Endothelial cell of umbilical vein (primary cell): ENCODE measurements at regions not wholly inside any gene's neighbourhood (a gene's known extent, or its start where the extent isn't known, plus 50 kb on each side); places are given as distances from the start of the nearest gene placed in this dataset.

Source experiments
- BruUV-seq: library from RNA; stranded (reverse); fragments of 400-500 nt; replicated peaks from 2 replicates; lab custom pipeline; 2021; lab: Mats Ljungman, UMichigan
- CTCF ChIA-PET: fragments of 300-600, 350-600 bp; sonication (Branson Sonifier 250); formaldehyde crosslinking; loops from one replicate; lab custom pipeline; 2021; ENCODE audit warnings: antibody characterized with exemption, inconsistent platforms; lab: Charles Lee
- POLR2A ChIA-PET: fragments of 300-600, 350-600 bp; sonication (Branson Sonifier 250); formaldehyde crosslinking; loops from one replicate; lab custom pipeline; 2021; ENCODE audit warnings: antibody characterized with exemption, inconsistent platforms; lab: Charles Lee
- DNase-seq: peaks from one replicate; pipeline ENCODE4 v3.0.0-alpha.2; 2011; ENCODE audit warnings: low read depth, low spot score
- FAIRE-seq: peaks from 2 replicates; lab custom pipeline; 2011; peaks lifted over from hg19 to GRCh38; lab: Jason Lieb, UNC
- H2AFZ ChIP-seq: 2 replicates; pipeline ENCODE4 v1.6.0; 2012; ENCODE audit warnings: low read depth, low read length, control low read depth, inconsistent platforms
- H3K27ac ChIP-seq: 2 replicates; pipeline ENCODE4 v1.5.1; 2011; ENCODE audit warnings: low read depth, mild to moderate bottlenecking, control low read depth, low read length, moderate library complexity; ENCODE audit not compliant: insufficient read depth
- H3K27me3 ChIP-seq, 2 experiments: 2 replicates each; pipeline versions ENCODE4 v1.6.0 to v1.6.1; 2011; ENCODE audit warnings: low read length in 2 of 2, mixed read lengths in 1 of 2; ENCODE audit not compliant: control insufficient read depth in 2 of 2, insufficient read depth in 2 of 2
- H3K36me3 ChIP-seq, 2 experiments: 2 replicates in 1 of 2; 3 replicates in 1 of 2; pipeline ENCODE4 v1.5.1; 2011; ENCODE audit warnings: low read length in 2 of 2, mild to moderate bottlenecking in 1 of 2, moderate library complexity in 1 of 2; ENCODE audit not compliant: control insufficient read depth in 2 of 2, insufficient read depth in 2 of 2; ENCODE audit errors: extremely low read depth in 1 of 2
- H3K4me1 ChIP-seq: 3 replicates; pipeline ENCODE4 v1.5.1; 2011; ENCODE audit warnings: mild to moderate bottlenecking, low read length; ENCODE audit not compliant: control insufficient read depth, insufficient read depth; ENCODE audit errors: extremely low read depth
- H3K4me2 ChIP-seq: 2 replicates; pipeline ENCODE4 v1.6.1; 2011; ENCODE audit warnings: low read length, control low read depth, mixed read lengths; ENCODE audit not compliant: insufficient read depth
- H3K4me3 ChIP-seq, 3 experiments: fragments of 200-600 bp in 1 of 3; sonication (generic), shearing (Covaris generic) in 1 of 3; replicated peaks in 1 of 3; 2 replicates each; pipeline ENCODE4 v1.5.1; 2011 to 2016; ENCODE audit warnings: control low read depth in 3 of 3, low read length in 3 of 3, mild to moderate bottlenecking in 2 of 3, inconsistent platforms in 1 of 3, low read depth in 1 of 3, moderate library complexity in 1 of 3; ENCODE audit not compliant: insufficient read depth in 1 of 3
- H3K79me2 ChIP-seq: 2 replicates; pipeline ENCODE4 v1.6.0; 2012; ENCODE audit warnings: low read length, inconsistent platforms; ENCODE audit not compliant: control insufficient read depth, insufficient read depth
- H3K9ac ChIP-seq: replicated peaks from 2 replicates; pipeline ENCODE3; 2011; ENCODE audit warnings: low read length, control low read depth; ENCODE audit not compliant: insufficient read depth; ENCODE audit errors: extremely low read depth
- H3K9me1 ChIP-seq: replicated peaks from 3 replicates; pipeline ENCODE4 v1.6.0; 2011; ENCODE audit warnings: mild to moderate bottlenecking, low read length; ENCODE audit not compliant: control insufficient read depth, insufficient read depth; ENCODE audit errors: extremely low read depth
- H3K9me3 ChIP-seq: replicated peaks from 2 replicates; pipeline ENCODE4 v1.5.1; 2012; ENCODE audit warnings: low read length, inconsistent platforms; ENCODE audit not compliant: control insufficient read depth, insufficient read depth
- H4K20me1 ChIP-seq: replicated peaks from 2 replicates; pipeline ENCODE3; 2011; ENCODE audit warnings: mild to moderate bottlenecking, low read length; ENCODE audit not compliant: control insufficient read depth, insufficient read depth; ENCODE audit errors: extremely low read depth
- CTCF ChIP-seq, 2 donors: IDR thresholded peaks; 1 replicate in 1 of 2; 2 replicates in 1 of 2; pipeline ENCODE4 v1.5.1; 2011; ENCODE audit warnings: low read length in 2 of 2, mild to moderate bottlenecking in 2 of 2, moderate library complexity in 2 of 2, control low read depth in 1 of 2, inconsistent platforms in 1 of 2, low read depth in 1 of 2; ENCODE audit not compliant: insufficient read depth in 1 of 2; ENCODE audit errors: extremely low read depth in 1 of 2
- EZH2 ChIP-seq: IDR thresholded peaks from 2 replicates; pipeline ENCODE4 v1.6.1; 2012; ENCODE audit warnings: borderline replicate concordance, low read depth, mild to moderate bottlenecking, moderate library complexity, low read length, inconsistent platforms; ENCODE audit not compliant: severe bottlenecking
- FOS ChIP-seq: IDR thresholded peaks from 2 replicates; pipeline ENCODE4 v1.6.1; 2011; ENCODE audit warnings: mild to moderate bottlenecking, low read length, moderate library complexity, borderline replicate concordance; ENCODE audit not compliant: insufficient read depth
- GATA2 ChIP-seq: IDR thresholded peaks from 2 replicates; pipeline ENCODE4 v1.7.0; 2011; ENCODE audit warnings: low read depth, mild to moderate bottlenecking, moderate library complexity, mixed read lengths, low read length; ENCODE audit not compliant: insufficient read length, insufficient read depth
- JUN ChIP-seq: IDR thresholded peaks from 2 replicates; pipeline ENCODE4 v1.6.1; 2011; ENCODE audit warnings: borderline replicate concordance, low read depth; ENCODE audit not compliant: insufficient read length, insufficient read depth
- MAX ChIP-seq: IDR thresholded peaks from 2 replicates; pipeline ENCODE4 v1.6.1; 2011; ENCODE audit not compliant: insufficient read depth, insufficient read length
- MYC ChIP-seq: IDR thresholded peaks from one replicate; pipeline ENCODE4 v1.6.1; 2011; ENCODE audit warnings: mild to moderate bottlenecking, low read depth, low read length
- POLR2A ChIP-seq: IDR thresholded peaks from 2 replicates; pipeline ENCODE4 v1.6.1; 2012; ENCODE audit warnings: low read depth, mild to moderate bottlenecking, control low read depth, low read length
- POLR2AphosphoS5 ChIP-seq: IDR thresholded peaks from 2 replicates; pipeline ENCODE4 v1.6.1; 2012; ENCODE audit warnings: low read depth, mild to moderate bottlenecking, control low read depth, low read length, moderate library complexity; ENCODE audit not compliant: insufficient read depth
- dilution Hi-C: fragments of 300-500 bp; cut with MboI; formaldehyde crosslinking; loops from one replicate; pipeline ENCODE4 v1.15.0; 2019; ENCODE audit warnings: low sequenced_read_pairs; ENCODE audit not compliant: extremely low pct_ligation_motif_present
- intact Hi-C: fragments of 100-400 bp; cut with micrococcal nuclease; formaldehyde crosslinking; loops from one replicate; pipeline ENCODE4 v1.10.0; 2022

GRCh38 chr13:26949701-26950502 is 189.3 kb upstream of the GPR12 start:
- Histone ChIP-seq H3K9me1 (no peaks in the 10 kb centered on the region), H3K79me2 (no peaks in the 10 kb centered on the region), H4K20me1 (no peaks in the 10 kb centered on the region), H3K9ac (no peak overlapping the region), H3K4me2 (no peak overlapping the region), H3K36me3 (no peaks in the 10 kb centered on the region), H3K27ac (no peak overlapping the region), H3K4me1 (no peaks in the 10 kb centered on the region), H3K4me3 (no peak overlapping the region), H3K27me3 (peaks cover 5 to 8% of the 10 kb centered on the region in 2 experiments), H3K9me3 (no peaks in the 10 kb centered on the region), H2AFZ (no peak overlapping the region)
- BruUV-seq = no TSS peak
- ChIA-PET CTCF (interaction anchor here (1.1 to 1.6 kb wide), 3 partner anchors 20 to 409 kb away, joined by 3 to 6 read pairs (median 3); no protein-coding TSS in a partner anchor), POLR2A (no interaction called here)
- intact Hi-C loops = loop anchor here (5.0 kb wide), 1 partner anchor 332 kb away; no protein-coding TSS in a partner anchor
- dilution Hi-C loops = no loop called here
- DNase-seq (no peak), FAIRE-seq (no peak)
- TF ChIP-seq GATA2 = no peak
- no peak for TF ChIP-seq FOS
- TF ChIP-seq EZH2 = no peak
- TF ChIP-seq MYC = no peak
- no peak for TF ChIP-seq POLR2A
- no peak for TF ChIP-seq CTCF (IDR thresholded peaks at IDR 0.05; ENCODE audit: extremely low read depth in 1 of 2, insufficient read depth in 1 of 2, low read depth in 1 of 2, low read length in 2 of 2)
- no peak for TF ChIP-seq POLR2AphosphoS5
- no peak for TF ChIP-seq MAX
- TF ChIP-seq JUN = no peak
